ENCODE measurements at regions not wholly inside any gene's neighbourhood (a gene's known extent, or its start where the extent isn't known, plus 50 kb on each side); places are given as distances from the start of the nearest gene placed in this dataset.
"Not testable (repeated sequence)": the region's sequence is repeated elsewhere in the genome, so short reads cannot be mapped to it uniquely, and the experiment has no call there.

- no peak for DNase-seq (ENCODE audit: low spot score)
These were observed 220.9 kb upstream of the KCNK2 start for GRCh38 chr1:214861615-214862014.

GRCh38 chr1:214862421-214862820 is 220.1 kb upstream of the KCNK2 start:
- DNase-seq (ENCODE audit: low spot score) = no peak

- no peak for DNase-seq (ENCODE audit: low spot score)
These were observed 217.4 kb upstream of the KCNK2 start for GRCh38 chr1:214864896-214865688.

- DNase-seq (ENCODE audit: low spot score) = not testable (repeated sequence)
These were observed 212.1 kb upstream of the KCNK2 start for GRCh38 chr1:214870426-214870825.

- DNase-seq (ENCODE audit: low spot score) = no peak
These were observed 201.6 kb upstream of the KCNK2 start for GRCh38 chr1:214880956-214881355.

- no peak for DNase-seq (ENCODE audit: low spot score)
These were observed 199.9 kb upstream of the KCNK2 start for GRCh38 chr1:214882616-214883015.

- no peak for DNase-seq (ENCODE audit: low spot score)
These were observed 187.4 kb upstream of the KCNK2 start for GRCh38 chr1:214895011-214895600.

GRCh38 chr1:214896921-214897320 is 185.6 kb upstream of the KCNK2 start:
- no peak for DNase-seq (ENCODE audit: low spot score)

- no peak for DNase-seq (ENCODE audit: low spot score)
These were observed 185.0 kb upstream of the KCNK2 start for GRCh38 chr1:214897581-214897980.

- no peak for DNase-seq (ENCODE audit: low spot score)
These were observed 184.4 kb upstream of the KCNK2 start for GRCh38 chr1:214898161-214898560.

GRCh38 chr1:214898718-214899117 is 183.8 kb upstream of the KCNK2 start:
- DNase-seq (ENCODE audit: low spot score) = no peak

GRCh38 chr1:214899908-214900460 is 182.6 kb upstream of the KCNK2 start:
- DNase-seq (ENCODE audit: low spot score) = no peak

- no peak for DNase-seq (ENCODE audit: low spot score)
These were observed 181.9 kb upstream of the KCNK2 start for GRCh38 chr1:214900590-214900989.

GRCh38 chr1:214901718-214902117 is 180.8 kb upstream of the KCNK2 start:
- no peak for DNase-seq (ENCODE audit: low spot score)

- no peak for DNase-seq (ENCODE audit: low spot score)
These were observed 179.8 kb upstream of the KCNK2 start for GRCh38 chr1:214902636-214903320.

GRCh38 chr1:214912127-214912526 is 170.4 kb upstream of the KCNK2 start:
- no peak for DNase-seq (ENCODE audit: low spot score)

- DNase-seq (ENCODE audit: low spot score) = no peak
These were observed 168.6 kb upstream of the KCNK2 start for GRCh38 chr1:214913966-214914365.

GRCh38 chr1:214917081-214917635 is 165.4 kb upstream of the KCNK2 start:
- DNase-seq (ENCODE audit: low spot score) = no peak

GRCh38 chr1:214918745-214919144 is 163.8 kb upstream of the KCNK2 start:
- no peak for DNase-seq (ENCODE audit: low spot score)

GRCh38 chr1:214920337-214920736 is 162.2 kb upstream of the KCNK2 start:
- DNase-seq (ENCODE audit: low spot score) = no peak

- DNase-seq (ENCODE audit: low spot score) = no peak
These were observed 159.1 kb upstream of the KCNK2 start for GRCh38 chr1:214923278-214923915.

GRCh38 chr1:214927796-214928195 is 154.7 kb upstream of the KCNK2 start:
- no peak for DNase-seq (ENCODE audit: low spot score)
